ENCODE measurements at regions not wholly inside any gene's neighbourhood (a gene's known extent, or its start where the extent isn't known, plus 50 kb on each side); places are given as distances from the start of the nearest gene placed in this dataset.

DNA sequence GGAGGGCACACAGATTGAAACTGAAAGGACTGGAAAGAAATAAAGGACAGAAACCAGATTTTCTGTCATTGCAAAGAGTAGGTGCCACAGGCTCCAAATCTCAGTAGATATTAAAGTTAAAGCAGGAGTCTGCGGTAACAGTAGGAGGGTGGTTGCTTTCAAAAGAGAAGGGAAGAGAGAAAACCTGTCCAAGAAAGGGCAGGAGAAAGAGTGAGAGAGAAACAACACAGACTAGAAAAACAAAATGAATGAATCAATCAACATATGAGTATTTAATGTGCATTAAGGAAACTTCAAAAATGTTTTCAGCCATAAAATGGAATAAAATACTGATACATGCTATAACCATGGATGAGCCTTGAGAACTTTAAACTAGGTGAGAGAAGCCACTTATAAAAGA lies 143.1 kb upstream of the CTAGE1 start:
- TF ChIP-seq, protein P1, sequence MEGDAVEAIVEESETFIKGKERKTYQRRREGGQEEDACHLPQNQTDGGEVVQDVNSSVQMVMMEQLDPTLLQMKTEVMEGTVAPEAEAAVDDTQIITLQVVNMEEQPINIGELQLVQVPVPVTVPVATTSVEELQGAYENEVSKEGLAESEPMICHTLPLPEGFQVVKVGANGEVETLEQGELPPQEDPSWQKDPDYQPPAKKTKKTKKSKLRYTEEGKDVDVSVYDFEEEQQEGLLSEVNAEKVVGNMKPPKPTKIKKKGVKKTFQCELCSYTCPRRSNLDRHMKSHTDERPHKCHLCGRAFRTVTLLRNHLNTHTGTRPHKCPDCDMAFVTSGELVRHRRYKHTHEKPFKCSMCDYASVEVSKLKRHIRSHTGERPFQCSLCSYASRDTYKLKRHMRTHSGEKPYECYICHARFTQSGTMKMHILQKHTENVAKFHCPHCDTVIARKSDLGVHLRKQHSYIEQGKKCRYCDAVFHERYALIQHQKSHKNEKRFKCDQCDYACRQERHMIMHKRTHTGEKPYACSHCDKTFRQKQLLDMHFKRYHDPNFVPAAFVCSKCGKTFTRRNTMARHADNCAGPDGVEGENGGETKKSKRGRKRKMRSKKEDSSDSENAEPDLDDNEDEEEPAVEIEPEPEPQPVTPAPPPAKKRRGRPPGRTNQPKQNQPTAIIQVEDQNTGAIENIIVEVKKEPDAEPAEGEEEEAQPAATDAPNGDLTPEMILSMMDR (IDR thresholded peaks at IDR 0.05; ENCODE audit: low read depth, low read length), result no peak
- TF ChIP-seq MYC (IDR thresholded peaks at IDR 0.05; ENCODE audit: low read depth, low read length), result no peak
